Upper lobe of left lung (tissue), 6 donors: ENCODE measurements at regions not wholly inside any gene's neighbourhood (a gene's known extent, or its start where the extent isn't known, plus 50 kb on each side); places are given as distances from the start of the nearest gene placed in this dataset.

Experiments
- ATAC-seq, 2 donors: fragments of 200-7000 bp; cut with Tn5 transposase; one replicate each; pipeline ENCODE4 v1.9.1; 2022; ENCODE audit warnings: mild to moderate bottlenecking in 2 of 2, moderate library complexity in 2 of 2; ENCODE audit not compliant: low FRiP score in 2 of 2
- DNase-seq, 2 donors: peaks; one replicate each; pipeline ENCODE4 v3.0.0-alpha.2; 2019 to 2020
- H3K27ac ChIP-seq, 4 donors: fragments of 200-600 bp; sonication (generic); one replicate each; pipeline ENCODE4 v1.5.1; 2016 to 2019
- H3K27me3 ChIP-seq, 4 donors: fragments of 200-600 bp; sonication (generic); one replicate each; pipeline ENCODE4 v1.5.1; 2017 to 2019
- H3K36me3 ChIP-seq, 4 donors: fragments of 200-600 bp; sonication (generic); one replicate each; pipeline ENCODE4 v1.5.1; 2016 to 2019
- H3K4me1 ChIP-seq, 4 donors: fragments of 200-600 bp; sonication (generic); one replicate each; pipeline ENCODE4 v1.5.1; 2018 to 2019
- H3K4me3 ChIP-seq, 4 donors: fragments of 200-600 bp; sonication (generic); one replicate each; pipeline ENCODE4 v1.5.1; 2017 to 2019; ENCODE audit warnings: mild to moderate bottlenecking in 2 of 4, moderate library complexity in 1 of 4
- H3K9me3 ChIP-seq, 4 donors: fragments of 200-600 bp; sonication (generic); one replicate each; pipeline ENCODE4 v1.5.1; 2018 to 2019
- EP300 ChIP-seq, 4 donors: sonication (generic); formaldehyde crosslinking; IDR thresholded peaks; one replicate each; pipeline ENCODE4 v1.5.1; 2017; ENCODE audit warnings: antibody characterized with exemption in 4 of 4, control low read depth in 2 of 4
- POLR2A ChIP-seq, 4 donors: fragments of 450-650 bp; IDR thresholded peaks; one replicate each; pipeline ENCODE4 v1.5.1; 2016 to 2017; ENCODE audit warnings: antibody characterized with exemption in 4 of 4, mild to moderate bottlenecking in 2 of 4
- POLR2AphosphoS5 ChIP-seq, 2 donors: sonication (generic); formaldehyde crosslinking; IDR thresholded peaks; one replicate each; pipeline ENCODE4 v1.5.1; 2017; ENCODE audit warnings: antibody characterized with exemption in 2 of 2
- WGBS, 2 donors: methylation state at CpG; one replicate each; pipeline ENCODE4 v1.1.5; 2017 to 2018; 5-methylcytosine and 5-hydroxymethylcytosine counted together
- TF ChIP-seq, protein P1 (sequence below), 6 experiments: fragments of 450-650 bp in 4 of 6; fragments of 200-600 bp in 2 of 6; sonication (generic) in 2 of 6; IDR thresholded peaks; one replicate each; pipeline ENCODE4 v1.5.1; 2016 to 2019; ENCODE audit warnings: antibody characterized with exemption in 6 of 6
- donor health status: DM: no; HTN: no; CAD: no; lungs with moderate emphysema.
- donor health status: DM: no; HTN: yes; CAD: no; lungs with severe emphysema.

GRCh38 chr7:15989194-15989593, 302.7 kb upstream of the MEOX2 start:
- no peaks in the 10 kb centered on the region for H3K4me1 ChIP-seq
- TF ChIP-seq POLR2AphosphoS5 (IDR thresholded peaks at IDR 0.05) = no peak
- TF ChIP-seq POLR2A (IDR thresholded peaks at IDR 0.05) = no peak
- TF ChIP-seq EP300 (IDR thresholded peaks at IDR 0.05) = no peak
- TF ChIP-seq, protein P1, sequence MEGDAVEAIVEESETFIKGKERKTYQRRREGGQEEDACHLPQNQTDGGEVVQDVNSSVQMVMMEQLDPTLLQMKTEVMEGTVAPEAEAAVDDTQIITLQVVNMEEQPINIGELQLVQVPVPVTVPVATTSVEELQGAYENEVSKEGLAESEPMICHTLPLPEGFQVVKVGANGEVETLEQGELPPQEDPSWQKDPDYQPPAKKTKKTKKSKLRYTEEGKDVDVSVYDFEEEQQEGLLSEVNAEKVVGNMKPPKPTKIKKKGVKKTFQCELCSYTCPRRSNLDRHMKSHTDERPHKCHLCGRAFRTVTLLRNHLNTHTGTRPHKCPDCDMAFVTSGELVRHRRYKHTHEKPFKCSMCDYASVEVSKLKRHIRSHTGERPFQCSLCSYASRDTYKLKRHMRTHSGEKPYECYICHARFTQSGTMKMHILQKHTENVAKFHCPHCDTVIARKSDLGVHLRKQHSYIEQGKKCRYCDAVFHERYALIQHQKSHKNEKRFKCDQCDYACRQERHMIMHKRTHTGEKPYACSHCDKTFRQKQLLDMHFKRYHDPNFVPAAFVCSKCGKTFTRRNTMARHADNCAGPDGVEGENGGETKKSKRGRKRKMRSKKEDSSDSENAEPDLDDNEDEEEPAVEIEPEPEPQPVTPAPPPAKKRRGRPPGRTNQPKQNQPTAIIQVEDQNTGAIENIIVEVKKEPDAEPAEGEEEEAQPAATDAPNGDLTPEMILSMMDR (IDR thresholded peaks at IDR 0.05) = no peak
- H3K27me3 ChIP-seq = no peaks in the 10 kb centered on the region
- ATAC-seq = no peak
- WGBS, 2 donors = 79 to 93% methylated on average over 5 of the region's 5 CpGs
- no peak for DNase-seq
- H3K4me3 ChIP-seq = no peak overlapping the region
- no peaks in the 10 kb centered on the region for H3K36me3 ChIP-seq
- no peak overlapping the region for H3K27ac ChIP-seq
- H3K9me3 ChIP-seq = no peaks in the 10 kb centered on the region

DNA sequence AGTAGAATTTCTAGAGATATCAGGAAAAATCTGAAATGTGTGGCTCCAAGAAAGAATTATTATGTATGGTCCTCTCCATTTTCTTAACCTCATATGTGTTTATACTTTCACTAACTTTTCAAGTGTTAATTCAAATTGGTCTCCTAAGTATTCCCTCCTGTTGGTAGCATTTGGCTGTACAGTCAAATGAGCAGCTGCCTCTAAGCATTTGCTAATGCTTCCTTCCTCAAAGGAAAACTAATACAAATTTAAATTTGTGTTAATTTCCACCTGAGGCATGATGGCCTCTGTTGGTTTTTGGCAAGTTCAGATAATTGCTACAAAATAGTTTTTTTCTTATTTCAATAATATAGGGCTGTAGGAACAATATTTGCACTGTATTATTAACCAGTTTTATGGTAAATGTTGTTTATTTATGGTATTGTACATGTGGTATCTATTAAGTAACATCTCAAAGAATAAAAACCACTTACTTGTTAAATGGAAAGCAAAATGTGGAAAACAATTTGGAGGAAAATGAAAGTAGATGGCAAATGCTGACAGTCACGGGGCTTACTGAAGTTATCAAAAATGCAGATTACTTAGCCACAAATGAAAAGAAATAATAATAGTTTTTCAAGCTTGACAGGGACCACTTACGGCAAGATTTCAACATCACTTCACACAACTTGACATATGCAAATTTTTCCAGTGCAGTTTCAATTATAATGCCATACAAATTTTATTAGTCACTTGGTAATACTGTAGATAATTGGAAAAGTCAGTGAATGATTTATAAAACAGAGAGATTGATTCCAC, 299.3 kb upstream of the MEOX2 start:
- no peak for ATAC-seq
- H3K9me3 ChIP-seq = no peaks in the 10 kb centered on the region
- 65 to 78% methylated on average over 2 of the region's 2 CpGs for WGBS, 2 donors

DNA sequence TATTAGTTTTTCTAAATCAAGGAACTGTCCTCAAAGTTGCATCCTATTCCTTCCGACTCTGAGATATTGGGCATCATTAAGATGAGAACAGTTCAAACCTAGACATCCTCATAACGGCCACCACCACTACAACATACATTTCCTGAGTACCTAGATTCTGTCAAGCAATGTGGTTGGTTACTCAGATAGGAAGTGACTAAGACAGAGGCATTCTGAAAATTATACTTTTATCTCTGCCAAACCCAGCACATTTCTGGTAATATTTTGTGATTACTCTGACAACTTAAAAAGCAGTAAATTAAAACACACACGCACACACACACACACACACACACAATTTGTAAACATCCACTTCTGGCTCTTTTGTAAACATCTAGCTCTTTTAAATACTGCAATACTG, 291.2 kb upstream of the MEOX2 start:
- 51 to 53% methylated on average over 3 of the region's 3 CpGs for WGBS, 2 donors
- no peak for DNase-seq
- ATAC-seq = no peak
- Histone ChIP-seq H3K27ac (no peak overlapping the region), H3K4me1 (peaks cover 0 to 5% (median 4%) of the 10 kb centered on the region in 4 donors), H3K4me3 (no peak overlapping the region), H3K36me3 (no peaks in the 10 kb centered on the region), H3K9me3 (no peaks in the 10 kb centered on the region), H3K27me3 (no peaks in the 10 kb centered on the region)
- TF ChIP-seq, protein P1 (IDR thresholded peaks at IDR 0.05) = no peak
- TF ChIP-seq POLR2A (IDR thresholded peaks at IDR 0.05) (no peak), POLR2AphosphoS5 (IDR thresholded peaks at IDR 0.05) (no peak)

More for the DNA sequence above, 299.3 kb upstream of the MEOX2 start:
- Histone ChIP-seq H3K4me1 (no peaks in the 10 kb centered on the region), H3K36me3 (no peaks in the 10 kb centered on the region), H3K27me3 (no peaks in the 10 kb centered on the region), H3K27ac (no peak overlapping the region), H3K4me3 (no peak overlapping the region)
- TF ChIP-seq POLR2A (IDR thresholded peaks at IDR 0.05) = no peak
- TF ChIP-seq POLR2AphosphoS5 (IDR thresholded peaks at IDR 0.05) = no peak
- TF ChIP-seq, protein P1 (IDR thresholded peaks at IDR 0.05) = no peak
- no peak for TF ChIP-seq EP300 (IDR thresholded peaks at IDR 0.05)
- DNase-seq = no peak

GRCh38 chr7:15972862-15973275, 286.4 kb upstream of the MEOX2 start:
- H3K4me3 ChIP-seq = no peak overlapping the region
- ATAC-seq (no peak), DNase-seq (no peak)
- no peaks in the 10 kb centered on the region for H3K27me3 ChIP-seq
- 21 to 24% methylated on average over 3 of the region's 3 CpGs for WGBS, 2 donors
- H3K36me3 ChIP-seq = no peaks in the 10 kb centered on the region
- H3K9me3 ChIP-seq = no peaks in the 10 kb centered on the region
- peaks cover 0 to 5% (median 4%) of the 10 kb centered on the region in 4 donors for H3K4me1 ChIP-seq
- no peak overlapping the region for H3K27ac ChIP-seq
- TF ChIP-seq EP300 (IDR thresholded peaks at IDR 0.05) = no peak
- no peak for TF ChIP-seq POLR2AphosphoS5 (IDR thresholded peaks at IDR 0.05)

DNA sequence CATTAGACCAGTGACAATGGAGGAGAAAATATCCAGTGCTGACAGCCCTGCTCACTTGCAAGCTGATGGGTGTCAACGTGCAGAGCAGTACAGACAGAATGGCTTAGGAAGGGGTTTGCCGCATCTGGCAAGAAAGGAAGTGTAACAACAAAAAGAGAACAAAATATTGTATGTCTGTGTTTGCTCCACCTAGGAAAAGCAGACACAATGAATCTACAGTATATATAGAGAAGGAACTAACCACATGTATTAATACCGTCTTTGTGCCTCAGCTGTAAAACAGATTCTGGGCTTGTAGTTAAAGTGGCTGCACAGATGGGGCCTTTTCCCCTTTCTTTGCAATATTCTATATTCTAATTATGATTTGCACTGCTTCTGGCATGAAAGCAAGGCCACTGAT, 281.1 kb upstream of the MEOX2 start:
- ATAC-seq = no peak

More for the DNA sequence above, 281.1 kb upstream of the MEOX2 start:
- DNase-seq = no peak
- H3K4me3 ChIP-seq = no peak overlapping the region
- TF ChIP-seq, protein P1 (IDR thresholded peaks at IDR 0.05) = no peak
- TF ChIP-seq POLR2AphosphoS5 (IDR thresholded peaks at IDR 0.05) = no peak
- no peak for TF ChIP-seq EP300 (IDR thresholded peaks at IDR 0.05)
- TF ChIP-seq POLR2A (IDR thresholded peaks at IDR 0.05) = no peak
- H3K27me3 ChIP-seq = no peaks in the 10 kb centered on the region
- no peak overlapping the region for H3K27ac ChIP-seq
- H3K36me3 ChIP-seq = no peaks in the 10 kb centered on the region
- H3K4me1 ChIP-seq = no peaks in the 10 kb centered on the region
- 80 to 85% methylated on average over 3 of the region's 3 CpGs for WGBS, 2 donors
- H3K9me3 ChIP-seq = no peaks in the 10 kb centered on the region
